ENCODE measurements at regions not wholly inside any gene's neighbourhood (a gene's known extent, or its start where the extent isn't known, plus 50 kb on each side); places are given as distances from the start of the nearest gene placed in this dataset.

- Histone ChIP-seq H3K9me3 (no peaks in the 10 kb centered on the region), H3K27ac (no peak overlapping the region), H3K36me3 (no peaks in the 10 kb centered on the region), H3K4me1 (peaks cover 0 to 6% (median 0%) of the 10 kb centered on the region in 4 donors), H3K27me3 (no peaks in the 10 kb centered on the region), H3K4me3 (no peak overlapping the region)
- DNase-seq (ENCODE audit: low spot score in 2 of 2) = no peak
- TF ChIP-seq POLR2A (IDR thresholded peaks at IDR 0.05) (no peak), EP300 (IDR thresholded peaks at IDR 0.05) (no peak), CTCF (IDR thresholded peaks at IDR 0.05) (no peak)
- WGBS, 2 donors = 85 to 93% methylated on average over 4 of the region's 4 CpGs
Observed at GRCh38 chr3:74470313-74470712, 144.1 kb downstream of the CNTN3 start.

- H3K36me3 ChIP-seq = no peaks in the 10 kb centered on the region
- WGBS, 2 donors = 95 to 97% methylated on average over 8 of the region's 8 CpGs
- no peaks in the 10 kb centered on the region for H3K9me3 ChIP-seq
- no peak overlapping the region for H3K27ac ChIP-seq
- H3K27me3 ChIP-seq = no peaks in the 10 kb centered on the region
- TF ChIP-seq EP300 (IDR thresholded peaks at IDR 0.05) = no peak
- TF ChIP-seq CTCF (IDR thresholded peaks at IDR 0.05) = no peak
- TF ChIP-seq POLR2A (IDR thresholded peaks at IDR 0.05) = no peak
- H3K4me3 ChIP-seq = no peak overlapping the region
- DNase-seq (ENCODE audit: low spot score in 2 of 2) = no peak
- peaks cover 0 to 6% (median 0%) of the 10 kb centered on the region in 4 donors for H3K4me1 ChIP-seq
Observed at GRCh38 chr3:74469713-74470112, 144.7 kb downstream of the CNTN3 start.

GRCh38 chr3:74469151-74469550 lies 145.3 kb downstream of the CNTN3 start:
- Histone ChIP-seq H3K9me3 (no peaks in the 10 kb centered on the region), H3K36me3 (no peaks in the 10 kb centered on the region), H3K4me3 (no peak overlapping the region), H3K27me3 (no peaks in the 10 kb centered on the region), H3K4me1 (peaks cover 0 to 6% (median 0%) of the 10 kb centered on the region in 4 donors), H3K27ac (no peak overlapping the region)
- no peak for DNase-seq (ENCODE audit: low spot score in 2 of 2)
- 90 to 92% methylated on average over 3 of the region's 3 CpGs for WGBS, 2 donors
- TF ChIP-seq POLR2A (IDR thresholded peaks at IDR 0.05) (no peak), CTCF (IDR thresholded peaks at IDR 0.05) (no peak), EP300 (IDR thresholded peaks at IDR 0.05) (no peak)

GRCh38 chr3:74465715-74466410 lies 148.6 kb downstream of the CNTN3 start:
- Histone ChIP-seq H3K36me3 (no peaks in the 10 kb centered on the region), H3K9me3 (no peaks in the 10 kb centered on the region), H3K4me3 (no peak overlapping the region), H3K4me1 (peaks cover 0 to 6% (median 0%) of the 10 kb centered on the region in 4 donors), H3K27me3 (no peaks in the 10 kb centered on the region), H3K27ac (no peak overlapping the region)
- TF ChIP-seq POLR2A (IDR thresholded peaks at IDR 0.05) (no peak), EP300 (IDR thresholded peaks at IDR 0.05) (no peak), CTCF (IDR thresholded peaks at IDR 0.05) (no peak)
- WGBS, 2 donors = 33 to 42% methylated on average over 4 of the region's 4 CpGs
- DNase-seq (ENCODE audit: low spot score in 2 of 2) = peak in 1 of 2 donors; percentile 12

- TF ChIP-seq POLR2A (IDR thresholded peaks at IDR 0.05) (no peak), EP300 (IDR thresholded peaks at IDR 0.05) (no peak), CTCF (IDR thresholded peaks at IDR 0.05) (no peak)
- 80 to 81% methylated on average over 4 of the region's 4 CpGs for WGBS, 2 donors
- Histone ChIP-seq H3K9me3 (no peaks in the 10 kb centered on the region), H3K27me3 (no peaks in the 10 kb centered on the region), H3K36me3 (no peaks in the 10 kb centered on the region), H3K4me3 (no peak overlapping the region), H3K4me1 (peaks cover 0 to 6% (median 0%) of the 10 kb centered on the region in 4 donors), H3K27ac (no peak overlapping the region)
- DNase-seq (ENCODE audit: low spot score in 2 of 2) = no peak
Observed at GRCh38 chr3:74463515-74463914, 150.9 kb downstream of the CNTN3 start.

All from tibial nerve (tissue), 4 donors.